GM18951 (cell line): ENCODE measurements at regions not wholly inside any gene's neighbourhood (a gene's known extent, or its start where the extent isn't known, plus 50 kb on each side); places are given as distances from the start of the nearest gene placed in this dataset.
"Not testable (repeated sequence)": the region's sequence is repeated elsewhere in the genome, so short reads cannot be mapped to it uniquely, and the experiment has no call there.

Experiments
- POLR2A ChIP-seq: IDR thresholded peaks from 4 replicates; pipeline ENCODE4 v1.6.1; 2011; ENCODE audit warnings: mild to moderate bottlenecking; ENCODE audit not compliant: insufficient read length, insufficient read depth; ENCODE audit errors: extremely low read depth
- in situ Hi-C: fragments of 300-500 bp; cut with MboI; formaldehyde crosslinking; loops from one replicate; pipeline ENCODE4 v1.12.0; 2022; ENCODE audit warnings: low sequenced_read_pairs, mixed read lengths, inconsistent platforms; ENCODE audit not compliant: unreplicated experiment

GRCh38 chr10:33095867-33096815 lies 138.1 kb upstream of the ITGB1 start:
- in situ Hi-C loops = no loop called here
- no peak for TF ChIP-seq POLR2A

GRCh38 chr10:33094263-33095051 lies 136.4 kb upstream of the ITGB1 start:
- no peak for TF ChIP-seq POLR2A
- in situ Hi-C loops = no loop called here

- no peak for TF ChIP-seq POLR2A
- in situ Hi-C loops = no loop called here
These were observed 135.3 kb upstream of the ITGB1 start for GRCh38 chr10:33093362-33093761.

GRCh38 chr10:33092596-33092995 lies 134.6 kb upstream of the ITGB1 start:
- in situ Hi-C loops = no loop called here
- no peak for TF ChIP-seq POLR2A

GRCh38 chr10:33091201-33091600 lies 133.2 kb upstream of the ITGB1 start:
- no peak for TF ChIP-seq POLR2A
- in situ Hi-C loops = no loop called here

GRCh38 chr10:33088990-33089389 lies 131.0 kb upstream of the ITGB1 start:
- TF ChIP-seq POLR2A = no peak
- in situ Hi-C loops = no loop called here

GRCh38 chr10:33087922-33088321 lies 129.9 kb upstream of the ITGB1 start:
- in situ Hi-C loops = no loop called here

GRCh38 chr10:33087152-33087551 lies 129.1 kb upstream of the ITGB1 start:
- no peak for TF ChIP-seq POLR2A
- in situ Hi-C loops = no loop called here

More at GRCh38 chr10:33087922-33088321, 129.9 kb upstream of the ITGB1 start:
- TF ChIP-seq POLR2A = no peak

GRCh38 chr10:33086100-33086499 lies 128.1 kb upstream of the ITGB1 start:
- in situ Hi-C loops = no loop called here
- no peak for TF ChIP-seq POLR2A

- in situ Hi-C loops = no loop called here
- no peak for TF ChIP-seq POLR2A
These were observed 127.3 kb upstream of the ITGB1 start for GRCh38 chr10:33085313-33085833.

GRCh38 chr10:33084453-33084852 lies 126.4 kb upstream of the ITGB1 start:
- in situ Hi-C loops = no loop called here

GRCh38 chr10:33082373-33082895 lies 124.4 kb upstream of the ITGB1 start:
- no peak for TF ChIP-seq POLR2A
- in situ Hi-C loops = no loop called here

More at GRCh38 chr10:33084453-33084852, 126.4 kb upstream of the ITGB1 start:
- TF ChIP-seq POLR2A = no peak

- in situ Hi-C loops = not testable (repeated sequence)
These were observed 122.4 kb upstream of the ITGB1 start for GRCh38 chr10:33080467-33080866.
